HG02759 (cell line): ENCODE measurements at regions not wholly inside any gene's neighbourhood (a gene's known extent, or its start where the extent isn't known, plus 50 kb on each side); places are given as distances from the start of the nearest gene placed in this dataset.
A peak's percentile ranks its signal among the peaks of the same experiment; 100 is the strongest.
"Not testable (repeated sequence)": the region's sequence is repeated elsewhere in the genome, so short reads cannot be mapped to it uniquely, and the experiment has no call there.

Experiments
- ATAC-seq: cut with Tn5 transposase; IDR thresholded peaks from one replicate; pipeline ENCODE4 v1.9.1; 2021; ENCODE audit warnings: mild to moderate bottlenecking, moderate library complexity; ENCODE audit not compliant: unreplicated experiment

DNA sequence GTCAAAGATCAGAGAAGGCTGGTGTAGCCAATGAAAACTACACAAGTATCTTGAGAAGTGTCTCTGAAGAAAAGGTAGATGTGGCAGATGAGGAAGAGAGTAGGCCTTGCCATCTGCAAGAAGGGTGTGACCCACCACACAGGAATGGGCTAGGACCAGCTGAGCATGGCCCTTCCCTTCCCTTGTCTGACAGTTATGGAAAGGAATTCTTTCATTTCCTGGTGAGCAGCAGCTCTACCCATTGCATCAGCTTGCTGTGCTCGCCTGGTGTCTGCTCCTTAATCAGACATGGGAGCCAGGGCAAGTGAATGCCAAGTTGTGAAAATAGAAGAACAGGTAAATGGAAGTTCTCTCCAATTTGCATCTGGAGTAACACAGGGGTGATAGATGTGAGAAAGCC is 145.2 kb upstream of the KRR1 start:
- ATAC-seq = no peak

DNA sequence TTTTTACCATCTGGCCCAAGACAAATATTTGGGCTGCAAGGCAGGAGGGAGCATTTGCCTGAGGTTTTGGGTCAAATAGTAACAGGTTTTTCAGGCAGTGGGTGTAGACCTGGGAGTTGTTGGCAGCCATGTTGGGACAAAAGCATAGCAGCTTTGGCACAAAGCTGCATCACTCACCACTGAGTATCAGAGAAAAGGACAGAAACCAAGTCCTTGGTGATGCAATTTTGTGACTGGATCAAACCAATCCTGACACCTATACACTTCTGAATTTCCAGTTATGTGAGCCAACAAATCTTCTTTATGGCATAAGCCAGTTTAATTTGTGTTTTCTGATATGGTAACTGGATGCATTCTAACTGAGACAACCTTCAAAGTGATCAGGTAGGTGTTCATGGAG is 144.8 kb upstream of the KRR1 start:
- ATAC-seq = no peak

DNA sequence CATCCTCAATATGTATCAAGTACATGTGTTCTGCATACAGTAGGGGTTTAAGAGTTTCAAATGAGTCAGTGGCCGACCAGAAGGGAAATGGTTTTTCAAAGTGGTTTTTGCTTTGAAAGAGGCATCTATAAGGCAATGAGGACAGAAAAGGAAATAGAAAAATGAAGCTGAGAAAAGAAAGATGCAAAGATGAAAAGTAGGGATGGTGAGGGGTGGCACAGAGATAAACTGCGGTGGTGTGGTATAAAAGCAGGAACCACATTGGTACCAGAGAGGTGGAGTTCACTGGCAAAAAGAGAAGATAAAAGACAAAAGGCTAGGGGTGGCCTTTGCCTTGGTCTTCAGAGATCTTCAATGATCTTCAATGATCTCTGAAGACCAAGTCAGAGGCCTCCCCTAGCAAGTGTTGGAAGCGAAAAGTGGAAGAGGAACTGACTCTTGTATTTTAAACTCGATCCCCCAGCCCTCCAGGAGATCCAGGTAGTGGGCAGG is 144.0 kb upstream of the KRR1 start:
- ATAC-seq = peak; percentile 56

DNA sequence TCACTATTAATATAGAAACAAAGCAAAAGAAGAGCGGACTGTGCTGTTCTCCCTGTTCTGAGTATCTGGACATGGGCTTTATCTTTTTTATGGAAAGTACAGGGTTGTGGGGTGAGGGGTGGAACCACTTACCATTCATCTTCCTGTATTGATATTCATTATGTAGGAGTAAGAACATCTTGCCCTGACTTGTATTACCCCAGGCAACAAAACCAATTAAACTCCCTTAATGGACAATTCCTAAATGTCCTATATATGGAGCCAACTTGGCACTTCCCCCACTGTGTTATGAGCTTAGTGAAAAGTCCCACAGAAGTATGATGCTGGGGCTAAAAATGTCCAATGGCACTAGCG is 139.9 kb upstream of the KRR1 start:
- ATAC-seq = no peak

DNA sequence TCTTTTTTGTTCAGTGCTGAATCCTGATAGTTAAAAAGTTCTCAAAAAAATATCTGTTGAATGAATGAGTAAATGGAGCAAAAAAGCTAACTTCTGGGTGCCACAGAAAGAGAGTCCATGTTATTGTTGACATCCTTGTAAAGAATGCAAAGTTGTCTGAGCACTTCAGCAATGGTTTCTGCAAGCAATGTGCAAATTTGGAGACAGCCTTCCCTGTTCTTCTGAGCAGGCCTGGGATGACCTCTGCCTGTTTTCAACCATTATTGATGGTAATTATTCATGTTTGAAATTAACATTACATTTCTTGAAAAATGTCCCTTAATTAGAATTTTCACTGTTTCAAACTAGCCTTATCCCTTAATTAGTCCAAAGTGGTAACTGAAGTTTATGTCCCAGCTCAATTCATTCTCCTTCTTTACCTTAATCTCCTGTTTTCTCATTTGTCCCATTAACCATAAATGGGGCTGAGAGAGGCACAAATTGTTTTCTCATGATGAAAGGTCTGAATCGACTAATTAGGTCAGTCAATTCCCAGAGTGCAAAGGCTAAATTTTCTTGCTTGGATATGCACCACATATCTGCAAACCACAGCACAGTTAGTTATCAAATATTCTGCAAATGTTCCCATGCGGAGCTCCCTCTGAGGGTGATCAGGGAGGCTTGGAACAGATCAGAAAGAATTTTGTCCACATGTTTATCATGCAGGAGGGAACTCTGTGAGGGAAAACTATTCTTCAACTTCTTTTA is 139.4 kb upstream of the KRR1 start:
- no peak for ATAC-seq

DNA sequence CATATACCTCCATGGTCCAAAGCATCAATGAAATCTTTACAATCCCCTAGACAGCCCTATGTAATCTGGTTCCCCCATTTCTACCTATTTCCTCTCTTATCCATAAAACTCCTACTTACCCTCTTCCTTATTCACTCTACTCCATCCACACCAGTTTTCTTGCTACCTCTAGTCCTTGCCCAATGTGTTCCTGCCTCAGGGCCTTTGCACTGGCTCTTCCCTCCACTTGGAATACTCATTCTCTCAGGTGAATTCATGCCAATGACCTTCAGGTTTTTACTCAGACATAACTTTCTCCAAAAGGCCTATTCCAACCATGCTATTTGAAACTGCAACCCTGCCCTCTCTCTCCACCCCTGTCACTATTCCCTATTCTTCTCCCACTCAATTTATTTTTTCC is 138.7 kb upstream of the KRR1 start:
- ATAC-seq = no peak

DNA sequence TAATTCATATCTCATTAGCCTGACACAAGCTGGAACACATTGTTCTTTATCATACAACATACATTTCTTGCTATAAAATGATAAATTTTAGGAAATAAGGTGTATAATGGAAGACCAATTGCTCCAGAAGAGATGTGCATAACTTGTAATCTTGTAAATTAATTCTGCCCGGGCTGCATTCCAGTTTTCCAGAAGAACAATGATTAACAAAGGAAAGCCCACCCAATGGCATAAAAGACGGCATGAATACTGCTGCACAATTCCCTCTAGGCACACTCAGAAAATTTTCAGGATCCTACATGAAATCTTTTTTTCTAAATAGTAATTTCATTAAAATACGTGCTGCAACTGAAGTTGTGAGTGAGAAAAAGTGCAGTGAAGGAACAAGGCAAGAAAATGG is 137.4 kb upstream of the KRR1 start:
- no peak for ATAC-seq

DNA sequence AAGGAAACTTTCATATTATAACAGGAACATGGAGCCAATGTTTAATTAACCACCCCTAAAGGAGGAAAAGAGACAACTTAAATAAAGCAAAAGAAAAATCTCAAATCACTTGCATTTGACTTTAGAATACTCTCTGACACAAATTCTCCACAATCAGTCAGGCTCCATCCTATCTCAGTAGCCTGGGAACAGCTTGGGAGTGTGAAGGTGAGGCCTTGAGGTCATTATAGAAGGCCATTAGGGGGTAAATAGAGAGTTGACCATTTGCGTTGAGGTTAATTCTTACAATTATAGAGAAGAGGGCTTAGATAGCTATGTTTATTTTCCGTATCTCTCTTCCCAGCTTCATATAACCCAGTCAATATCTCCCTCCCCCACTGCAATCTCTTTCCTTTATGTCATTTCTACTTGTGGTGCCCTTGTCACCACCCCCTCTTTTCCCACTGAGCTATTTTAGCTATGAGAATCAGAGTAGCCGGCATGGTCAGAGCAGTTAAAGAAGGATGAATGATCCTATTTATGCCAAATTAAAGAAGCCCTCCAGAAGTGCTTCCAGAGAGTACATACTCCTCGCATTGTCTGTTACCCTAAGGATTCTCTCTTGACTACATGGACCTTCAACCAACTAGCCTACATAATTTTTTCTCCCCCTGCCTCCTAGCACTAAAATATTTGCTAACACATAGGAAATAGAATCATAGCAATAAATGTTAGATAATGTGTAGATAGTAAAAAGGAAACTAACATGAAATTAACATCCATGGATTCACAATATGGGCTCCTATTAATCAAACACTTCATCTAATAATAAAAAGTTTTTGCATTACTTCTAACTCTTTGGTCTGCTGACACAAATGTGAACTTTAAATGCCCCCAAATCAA is 135.2 kb upstream of the KRR1 start:
- no peak for ATAC-seq

DNA sequence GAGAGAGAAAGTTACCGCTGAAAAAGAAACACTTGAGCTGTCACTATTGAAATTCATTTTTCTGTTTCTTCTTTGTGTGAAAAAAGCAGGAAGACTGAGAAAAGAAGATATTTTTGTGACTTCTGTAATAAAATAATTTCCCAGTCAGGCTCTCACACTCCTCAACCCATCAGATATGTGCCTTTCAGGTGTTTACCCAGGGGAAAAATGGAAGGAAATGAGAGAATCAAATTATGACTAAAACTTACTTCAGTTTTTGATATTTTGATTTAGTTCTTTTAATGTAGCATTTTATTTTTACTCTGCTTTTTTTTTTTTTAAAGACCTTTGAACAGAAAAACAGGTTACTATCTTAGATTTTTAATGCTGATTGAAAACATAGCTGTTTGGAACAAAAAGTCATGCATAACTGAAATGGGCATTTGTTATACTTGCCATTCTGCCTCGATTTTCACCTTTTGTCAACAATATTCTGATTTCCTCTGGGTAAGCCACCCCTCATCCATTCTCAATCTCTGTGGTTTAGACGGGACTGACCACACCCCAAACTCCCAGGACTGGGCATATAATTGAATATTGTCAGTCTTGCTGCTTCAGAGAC is 133.2 kb upstream of the KRR1 start:
- no peak for ATAC-seq

DNA sequence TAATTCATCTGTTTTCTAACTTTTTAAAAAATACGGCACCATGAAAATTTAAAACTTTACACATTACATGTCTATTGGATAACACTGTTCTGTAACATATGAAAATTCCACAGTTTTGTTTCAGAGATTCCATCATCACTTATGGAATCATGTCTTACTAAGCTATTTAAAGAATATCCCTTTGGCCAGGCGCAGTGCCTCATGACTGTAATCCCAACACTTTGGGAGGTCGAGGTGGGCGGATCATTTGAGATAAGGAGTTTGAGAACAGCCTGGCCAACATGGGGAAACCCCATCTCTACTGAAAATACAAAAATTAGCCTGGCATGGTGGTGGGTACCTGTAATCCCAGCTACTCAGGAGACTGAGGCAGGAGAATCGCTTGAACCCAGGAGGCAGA is 131.7 kb upstream of the KRR1 start:
- not testable (repeated sequence) for ATAC-seq

DNA sequence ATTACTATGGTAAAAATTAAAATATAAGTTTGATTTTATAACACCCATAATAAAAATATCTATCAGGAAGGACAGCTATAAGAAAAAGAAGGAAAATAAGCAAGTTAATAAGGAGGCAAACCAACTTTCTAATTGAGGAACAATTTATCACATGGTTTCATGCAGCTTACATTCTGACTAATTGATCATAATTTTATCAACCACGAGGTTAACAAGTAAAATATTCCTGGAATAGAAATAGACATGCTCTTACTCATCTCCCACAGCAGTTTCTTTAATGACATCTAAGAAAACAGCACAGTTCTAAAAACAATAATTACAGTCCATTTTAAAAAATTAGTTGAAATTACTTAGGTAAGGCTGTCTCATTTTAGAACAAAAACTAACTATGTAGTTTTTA is 130.8 kb upstream of the KRR1 start:
- ATAC-seq = no peak

DNA sequence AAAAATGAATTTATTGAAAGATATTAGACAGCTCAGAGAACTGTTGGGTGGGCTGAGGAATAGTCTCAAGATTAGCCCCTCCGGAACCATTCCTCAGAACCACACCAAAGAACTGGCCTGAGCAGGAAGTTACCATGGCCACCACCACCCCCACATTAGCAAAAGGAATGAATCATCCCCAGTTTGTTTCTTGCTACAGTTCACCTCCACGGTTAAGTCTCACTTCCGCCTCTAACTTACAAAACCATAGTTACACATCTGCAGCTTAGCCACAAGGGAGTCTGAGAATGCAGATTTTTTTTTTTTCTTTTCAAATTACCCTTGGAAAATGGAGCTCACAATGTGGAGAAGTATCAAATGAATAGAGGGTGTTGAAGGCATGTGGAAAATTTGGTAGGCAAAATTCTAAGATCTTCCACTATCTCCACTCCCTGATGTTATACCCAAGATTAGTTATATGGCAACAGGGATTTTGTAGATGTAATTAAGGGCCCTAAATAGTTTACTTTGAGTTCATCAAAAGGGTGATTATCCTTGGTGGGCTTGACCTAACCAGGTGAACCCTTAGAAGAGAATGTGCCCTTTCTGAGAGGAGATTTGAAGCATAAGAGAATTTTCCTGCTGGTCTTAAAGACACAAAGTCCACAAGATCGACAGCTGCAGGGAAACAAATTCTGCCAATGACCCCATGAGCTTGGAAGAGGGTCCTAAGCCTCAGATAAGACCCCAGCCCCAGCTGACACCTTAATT is 129.8 kb upstream of the KRR1 start:
- peak; percentile 99 for ATAC-seq

DNA sequence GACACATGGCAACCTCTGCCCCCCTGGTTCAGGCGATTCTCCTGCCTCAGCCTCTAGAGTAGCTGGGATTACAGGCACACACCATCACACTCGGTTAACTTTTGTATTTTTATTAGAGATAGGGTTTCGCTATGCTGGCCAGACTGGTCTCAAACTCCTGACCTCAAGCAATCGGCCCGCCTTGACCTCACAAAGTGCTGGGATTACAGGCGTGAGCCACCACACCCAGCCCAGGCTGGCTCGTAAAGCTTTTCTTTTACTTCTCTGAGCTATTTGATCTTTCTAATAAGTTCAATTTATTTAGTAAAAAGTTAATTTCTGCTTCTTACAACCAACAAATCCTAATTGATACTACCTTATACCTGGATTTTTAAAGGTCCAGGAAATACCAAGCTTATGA is 127.4 kb upstream of the KRR1 start:
- no peak for ATAC-seq

DNA sequence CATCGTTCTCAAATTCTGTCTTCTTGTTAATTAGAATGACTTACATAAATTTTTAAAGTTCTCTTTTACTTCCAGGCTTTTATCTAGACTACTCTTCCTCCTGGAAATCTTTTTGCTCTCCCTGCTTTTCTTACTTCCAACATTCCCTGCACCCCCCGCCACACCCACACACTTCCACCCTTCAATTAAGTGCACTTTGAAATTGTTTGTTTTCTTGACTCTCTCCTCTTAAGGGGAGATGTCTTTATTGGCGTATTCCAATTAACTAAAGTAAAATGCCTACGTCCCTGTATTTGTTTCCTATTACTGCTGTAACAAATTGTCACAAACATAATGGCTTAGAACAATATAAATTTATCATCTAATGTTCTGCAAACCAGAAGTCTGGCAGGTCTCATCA is 125.2 kb upstream of the KRR1 start:
- no peak for ATAC-seq

DNA sequence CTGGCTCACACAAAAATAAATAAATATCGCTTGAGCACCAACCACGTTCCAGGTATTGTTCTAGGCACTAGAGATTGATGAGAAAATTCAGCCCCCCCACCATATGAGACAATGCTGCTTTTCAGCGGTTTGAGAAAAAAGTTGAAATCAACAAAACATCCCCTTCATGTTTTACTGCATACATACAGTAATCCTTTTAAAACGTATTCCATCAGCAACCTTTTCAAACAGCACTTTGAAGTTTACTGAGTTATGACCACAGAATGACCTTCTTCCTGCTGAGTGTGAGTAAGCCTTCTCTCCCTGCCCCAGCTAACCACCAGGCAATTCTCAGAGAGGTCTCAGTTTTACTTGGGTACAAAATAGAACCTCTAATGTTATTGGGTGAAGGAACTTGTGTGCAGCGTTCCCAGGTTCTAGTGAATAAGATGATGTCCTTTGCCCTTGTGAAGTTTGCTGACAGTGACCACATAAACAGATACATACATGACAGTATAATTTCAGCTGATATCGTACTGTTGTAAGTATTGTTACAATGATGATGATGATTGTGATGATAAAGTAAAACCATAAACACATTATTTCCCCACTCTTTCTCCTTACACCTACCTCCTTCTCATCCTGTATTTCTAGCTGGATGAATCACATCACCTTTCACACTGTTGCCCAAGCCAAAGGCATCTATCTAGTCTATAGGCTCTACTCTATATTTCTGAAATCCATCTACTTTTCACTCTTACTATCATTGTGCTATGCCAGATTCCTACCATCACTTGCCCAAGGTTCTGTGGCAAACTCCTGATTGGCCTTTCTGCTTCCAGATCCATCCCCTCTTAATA is 124.4 kb upstream of the KRR1 start:
- ATAC-seq = no peak

DNA sequence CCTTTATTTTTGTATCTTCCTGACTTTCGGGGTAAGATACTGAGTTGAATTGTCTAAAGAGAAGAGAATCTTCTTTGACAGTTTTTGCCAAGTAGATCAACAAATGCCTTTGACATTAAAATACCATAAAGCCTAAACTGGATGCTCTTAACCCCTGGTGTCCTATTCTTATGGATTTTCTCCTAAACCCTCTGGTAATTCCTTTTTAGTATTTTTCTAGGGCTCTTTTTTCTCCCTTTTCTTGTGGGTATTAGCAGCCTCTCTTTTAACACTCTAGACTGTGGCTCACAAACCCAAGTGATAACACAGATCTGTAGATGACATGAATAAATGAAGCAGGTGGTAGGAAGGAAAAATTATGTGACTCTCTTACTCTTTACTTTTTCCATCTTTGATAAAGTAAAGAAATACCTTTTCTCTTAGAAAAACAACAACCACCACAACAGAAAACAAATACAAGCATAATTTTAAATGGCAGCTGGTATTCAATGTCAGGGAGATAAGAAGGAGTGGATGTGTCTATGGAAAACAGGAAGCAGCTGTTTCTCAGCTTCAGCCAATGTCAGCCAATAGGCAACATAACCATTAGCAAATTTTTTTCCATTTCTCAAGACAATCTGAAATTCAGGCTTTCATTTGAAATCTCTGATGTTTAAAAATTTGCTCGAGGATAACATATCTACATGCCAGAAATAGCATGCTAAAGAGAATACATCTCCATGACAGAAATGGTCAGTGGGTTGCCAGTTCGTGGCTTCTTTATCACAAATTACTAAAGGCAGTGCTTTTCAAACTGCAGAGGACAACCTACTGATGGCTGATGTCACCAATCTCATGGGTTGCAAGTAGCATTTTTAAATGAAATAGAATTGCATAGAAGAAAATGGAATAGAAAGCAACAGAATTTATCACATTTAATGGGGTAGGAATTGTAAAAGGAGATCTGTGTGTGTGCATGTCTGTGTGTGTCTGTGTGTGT is 123.1 kb upstream of the KRR1 start:
- ATAC-seq = no peak

DNA sequence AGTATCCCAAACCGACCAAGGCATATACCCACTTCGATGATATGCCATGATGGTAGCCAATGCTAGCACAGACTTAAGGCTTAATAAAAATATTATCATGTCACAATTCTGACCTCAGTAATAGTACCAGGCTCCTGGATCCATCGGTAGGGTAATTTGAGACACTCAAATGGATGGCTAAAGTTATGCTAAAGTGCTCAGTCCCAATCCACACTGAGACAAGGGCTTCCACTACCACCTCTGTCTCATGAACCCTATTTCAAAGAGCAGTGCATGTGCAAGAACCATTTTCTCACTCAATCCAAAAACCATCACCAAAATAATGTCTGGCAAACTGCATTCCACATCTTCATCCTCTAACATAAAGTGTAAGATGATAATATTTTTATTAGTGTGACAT is 122.4 kb upstream of the KRR1 start:
- ATAC-seq = no peak

DNA sequence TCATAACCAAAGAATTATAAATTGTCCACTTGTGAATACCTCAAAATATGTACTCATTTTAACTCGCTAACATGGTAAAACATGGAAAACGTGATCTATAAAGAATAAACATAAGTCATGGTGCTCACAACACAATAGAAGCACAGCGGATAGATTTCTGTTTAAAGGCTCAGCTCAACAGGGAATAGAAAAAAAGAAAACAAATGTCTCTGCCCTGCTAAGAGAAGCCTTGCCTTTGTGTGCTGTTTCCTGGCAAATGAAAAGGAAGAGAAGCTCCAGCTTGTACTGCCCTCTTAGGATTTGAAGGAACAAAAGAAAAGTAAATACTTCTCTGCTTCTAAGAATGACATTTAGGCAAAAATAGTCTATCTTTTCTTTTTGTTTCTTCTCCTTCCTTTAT is 121.0 kb upstream of the KRR1 start:
- ATAC-seq = no peak

DNA sequence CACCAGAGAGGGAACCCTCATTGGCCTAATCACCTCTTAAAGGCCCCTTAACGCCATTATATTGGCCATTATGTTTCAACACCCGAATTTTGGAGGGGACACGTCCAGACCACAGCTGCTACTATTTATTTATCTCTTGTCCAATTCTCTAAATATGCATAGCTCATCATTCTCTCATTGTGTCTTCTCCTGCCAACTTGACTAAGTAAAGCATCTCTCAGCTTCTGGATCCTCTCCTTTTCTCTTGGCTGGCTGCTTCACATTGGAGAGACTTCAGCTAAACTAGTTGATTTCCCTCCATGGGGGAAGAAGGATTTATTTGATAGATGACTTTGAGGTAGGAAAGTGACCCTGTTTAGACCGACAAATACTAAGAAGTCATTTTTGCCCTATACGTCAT is 120.4 kb upstream of the KRR1 start:
- ATAC-seq = no peak
